NOMO-1 treated with dmso at 0.1 percent for 144 hours (cell line): ENCODE measurements at regions not wholly inside any gene's neighbourhood (a gene's known extent, or its start where the extent isn't known, plus 50 kb on each side); places are given as distances from the start of the nearest gene placed in this dataset.

ENCODE experiments used
- DNase-seq: peaks from one replicate; lab custom pipeline; 2025; ENCODE audit not compliant: unreplicated experiment; lab: John Stamatoyannopoulos, UW

DNA sequence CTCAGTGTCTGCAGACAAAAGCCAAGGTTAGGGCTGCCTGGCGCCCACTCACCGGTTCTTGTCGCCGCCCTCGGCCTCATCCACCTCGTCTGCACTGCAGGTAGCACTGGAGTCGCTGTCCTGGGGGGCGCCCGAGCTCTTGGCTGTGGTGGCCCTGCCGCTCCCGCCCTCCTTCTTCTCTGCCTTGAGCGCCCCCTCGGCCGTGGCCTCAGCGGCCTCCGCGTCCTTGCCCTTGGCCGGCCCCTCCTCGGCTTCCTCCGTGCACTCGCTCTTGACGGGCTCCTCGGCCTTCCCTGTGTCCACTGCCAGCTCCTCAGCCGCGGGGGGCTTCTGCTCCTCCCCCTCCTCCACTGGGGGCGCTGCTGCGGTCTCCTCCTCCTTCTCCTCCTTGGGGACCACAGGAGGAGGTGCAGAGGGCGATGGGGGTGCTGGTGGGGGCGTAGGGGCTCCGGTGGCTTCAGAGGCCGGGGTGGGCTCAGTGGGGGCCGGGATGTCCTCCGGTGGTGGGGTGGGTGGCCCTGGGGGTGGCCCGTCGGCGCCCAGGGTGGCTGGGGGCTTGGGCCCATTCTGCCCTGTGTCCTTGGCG, 77.2 kb downstream of the RFLNA start:
- DNase-seq = no peak

DNA sequence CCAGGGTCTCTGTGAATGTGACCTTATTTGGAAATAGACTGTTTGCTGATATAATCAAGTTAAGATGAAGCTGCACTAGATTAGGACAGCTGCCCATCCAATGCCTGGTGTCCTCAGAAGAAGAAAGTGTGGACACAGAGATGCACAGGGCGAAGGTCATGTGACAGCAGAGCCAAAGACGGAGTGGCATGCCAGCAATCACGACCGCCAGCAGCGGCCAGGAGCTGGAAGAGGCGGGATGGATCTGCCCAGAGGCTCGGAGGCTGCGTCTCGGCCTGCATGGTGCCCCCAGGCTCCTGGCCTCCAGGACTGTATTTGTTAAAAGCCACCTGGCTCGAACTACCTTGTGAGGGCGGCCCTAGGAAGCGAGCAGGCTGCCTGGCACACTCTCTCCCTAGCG, 76.5 kb downstream of the RFLNA start:
- no peak for DNase-seq

DNA sequence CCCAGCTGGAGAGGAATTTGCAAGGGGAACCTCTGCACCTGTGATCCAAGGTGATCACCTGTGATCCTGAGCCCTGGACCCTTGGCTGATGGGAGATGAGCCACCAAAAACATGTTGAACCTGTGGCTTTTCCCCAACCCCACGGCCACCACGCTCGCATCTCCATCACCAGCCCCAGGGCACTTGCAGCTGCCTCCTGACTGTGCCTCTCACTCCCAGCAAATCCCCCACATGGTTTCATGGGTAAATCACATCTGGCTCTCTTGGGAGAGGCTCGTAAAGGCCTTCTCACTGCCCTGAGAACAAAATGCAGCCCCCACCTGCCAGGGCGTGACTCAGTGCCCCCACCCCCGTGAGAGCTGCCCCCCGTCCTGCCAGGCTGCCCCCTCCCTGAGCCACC, 76.0 kb downstream of the RFLNA start:
- no peak for DNase-seq

DNA sequence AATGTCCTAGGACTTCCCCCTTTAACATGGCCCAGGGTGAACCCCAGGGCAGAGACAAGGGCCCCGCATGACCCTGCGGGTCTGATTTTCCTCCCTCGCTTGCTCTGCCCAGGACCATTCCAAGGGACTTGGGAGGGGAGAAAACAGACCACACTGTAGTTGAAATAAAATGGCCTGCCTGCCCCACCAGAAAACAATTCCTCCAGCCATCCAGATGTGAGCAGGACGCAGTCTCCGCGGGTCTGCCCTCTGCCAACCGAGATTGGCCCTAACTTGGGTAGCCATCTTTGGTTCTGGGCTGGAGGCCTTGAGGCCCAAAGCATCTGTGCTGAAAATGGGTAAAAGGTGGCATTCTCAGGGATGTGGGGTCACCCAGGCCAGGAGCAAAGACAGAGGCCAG, 75.5 kb downstream of the RFLNA start:
- no peak for DNase-seq

DNA sequence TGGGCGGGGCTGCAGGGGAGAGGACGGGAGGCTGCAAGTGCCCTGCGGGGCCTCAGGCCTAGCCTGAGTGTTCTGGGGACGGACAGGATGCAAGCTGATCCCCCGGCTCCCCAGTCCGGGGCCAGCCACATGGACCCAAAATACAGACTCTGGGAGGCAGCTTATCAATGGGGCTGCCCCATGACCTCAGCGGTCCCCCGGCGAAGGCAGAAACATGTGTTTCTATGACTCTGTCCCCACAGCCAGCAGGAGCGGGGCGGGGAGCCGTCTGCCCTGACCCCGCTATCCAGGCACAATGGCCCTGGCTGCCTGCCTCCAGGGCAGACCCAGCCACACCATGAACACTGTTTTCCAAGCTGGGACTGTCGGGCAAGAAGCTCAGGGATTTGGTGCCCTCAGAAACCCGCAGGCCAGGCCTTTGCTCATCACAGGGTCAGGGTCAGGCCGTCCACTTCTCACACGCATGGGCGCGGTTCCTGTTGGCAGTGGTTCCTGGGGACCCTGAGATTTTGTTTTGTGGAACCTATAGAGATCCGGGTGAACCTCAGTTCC, 75.0 kb downstream of the RFLNA start:
- no peak for DNase-seq

DNA sequence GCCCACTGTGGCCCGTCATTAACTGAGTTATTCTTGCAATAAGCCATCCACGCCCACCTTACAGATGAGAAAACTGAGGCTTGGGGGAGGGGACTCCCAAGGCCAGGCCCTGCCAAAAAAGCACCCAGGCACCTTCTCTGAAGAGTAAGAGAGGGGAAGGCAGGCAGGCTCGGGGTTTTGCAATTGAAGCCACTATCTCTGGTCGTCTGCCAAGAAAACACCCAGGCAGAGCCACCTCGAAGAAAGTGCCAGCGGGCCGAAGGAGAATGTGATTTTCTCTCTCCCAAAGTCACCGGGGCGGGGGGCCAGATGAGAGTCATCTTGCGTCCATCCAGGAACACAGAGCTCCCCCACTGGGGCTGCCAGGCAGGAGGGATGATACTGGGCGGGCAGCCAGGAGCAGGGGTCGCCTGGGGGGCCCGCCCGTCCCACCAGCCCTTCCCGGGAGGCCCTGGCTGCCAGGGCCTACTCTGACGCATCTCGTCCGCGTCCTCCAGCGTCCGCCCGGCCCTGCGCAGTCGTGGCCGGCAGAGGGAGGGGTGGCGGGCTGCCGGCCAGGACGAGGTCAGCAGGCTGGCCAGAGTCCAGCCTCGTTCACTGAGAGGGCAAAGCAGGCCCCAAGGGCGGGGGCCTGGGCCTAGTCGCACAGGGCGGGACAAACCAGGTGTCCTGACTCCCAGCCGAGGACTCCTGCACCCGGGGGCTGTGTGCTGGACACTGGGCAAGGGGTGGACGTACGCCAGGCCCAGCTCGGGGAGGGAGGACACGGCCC, 74.3 kb downstream of the RFLNA start:
- DNase-seq = no peak

DNA sequence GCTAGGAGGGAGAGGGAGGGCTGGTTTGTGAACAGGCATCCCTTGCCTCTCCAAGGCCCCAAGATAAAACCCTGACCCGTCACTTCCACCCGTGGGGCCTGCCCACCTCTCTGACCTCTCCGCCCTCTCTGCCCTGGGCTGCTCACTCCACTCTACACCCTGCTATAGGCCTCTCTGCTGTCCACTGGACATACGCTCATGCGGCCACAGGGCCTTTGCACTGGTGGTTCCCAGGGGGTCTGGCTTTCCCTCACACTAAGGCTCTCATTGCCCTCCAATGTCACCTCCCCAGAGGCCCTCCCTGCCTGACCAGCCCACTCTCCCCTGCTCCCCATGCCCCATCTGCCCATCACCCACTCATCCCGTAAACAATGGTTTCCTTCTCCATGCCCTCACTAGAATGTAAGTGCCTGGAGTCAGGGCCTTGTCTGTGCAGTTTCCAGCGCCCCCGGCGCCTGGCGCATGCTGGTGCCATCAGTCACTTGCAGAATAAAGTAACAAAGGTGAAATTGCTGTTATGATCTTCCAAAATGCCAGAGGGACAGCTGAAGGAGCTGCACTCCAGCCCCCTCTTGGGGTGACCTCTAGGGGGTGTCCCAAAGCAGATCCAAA, 73.6 kb downstream of the RFLNA start:
- no peak for DNase-seq

DNA sequence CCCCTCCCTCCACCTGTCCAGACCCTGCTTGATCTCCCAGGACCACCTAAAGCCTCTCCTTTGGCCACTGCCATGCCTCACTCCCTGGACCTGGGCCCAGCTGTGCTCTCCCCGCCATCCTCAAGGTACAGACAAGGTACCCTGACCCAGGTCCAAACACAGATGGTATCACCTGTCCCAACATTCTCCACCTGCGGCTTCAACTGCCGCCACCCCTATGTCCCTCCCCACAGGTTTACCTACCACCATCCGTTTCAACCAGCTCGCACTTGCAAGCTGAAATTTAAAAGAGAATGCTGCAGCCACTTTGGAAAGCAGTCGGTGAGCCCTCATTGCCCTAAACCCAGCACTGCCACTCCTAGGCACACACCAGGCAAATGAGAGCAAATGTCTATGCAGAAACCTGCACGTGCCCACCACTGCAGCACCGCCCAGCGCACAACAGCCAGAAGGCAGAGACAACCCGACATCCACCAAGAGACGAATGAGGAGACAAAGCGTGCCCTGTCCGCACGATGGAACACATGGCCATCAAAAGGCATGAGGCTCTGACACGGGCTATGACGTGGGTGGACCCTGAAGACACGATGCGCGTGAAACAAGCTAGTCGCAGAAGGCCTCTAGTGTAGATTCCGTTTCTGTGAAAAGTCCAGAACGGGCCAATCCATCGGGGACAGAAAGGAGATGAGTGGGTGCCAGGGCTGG, 71.0 kb downstream of the RFLNA start:
- DNase-seq = no peak
